GM12878 (cell line): ENCODE measurements at regions not wholly inside any gene's neighbourhood (a gene's known extent, or its start where the extent isn't known, plus 50 kb on each side); places are given as distances from the start of the nearest gene placed in this dataset.

ENCODE experiments used
- ATAC-seq: fragments of 200-7000 bp; cut with Tn5 transposase; 3 replicates; pipeline ENCODE4 v1.9.1; 2020; ENCODE audit warnings: mild to moderate bottlenecking, moderate library complexity
- BruUV-seq: library from RNA; stranded (reverse); fragments of 400-500 nt; replicated peaks from 2 replicates; lab custom pipeline; 2021; lab: Mats Ljungman, UMichigan
- CTCF ChIA-PET: fragments of 300-600 bp; sonication (Branson Sonifier 250); formaldehyde crosslinking; extraction: SDS; loops from one replicate; lab custom pipeline; 2021; ENCODE audit warnings: inconsistent platforms; lab: Yijun Ruan, JAX
- POLR2A ChIA-PET: fragments of 350-600 bp; formaldehyde crosslinking; extraction: SDS; loops from one replicate; lab custom pipeline; 2021; ENCODE audit warnings: inconsistent platforms; lab: Charles Lee
- RAD21 ChIA-PET: fragments of 300-600 bp; sonication (Branson Sonifier 250); formaldehyde crosslinking; loops from one replicate; lab custom pipeline; 2023; ENCODE audit warnings: antibody characterized with exemption; ENCODE audit not compliant: unreplicated experiment; lab: Charles Lee
- SMC1A ChIA-PET: fragments of 300-600 bp; sonication (Branson Sonifier 250); formaldehyde crosslinking; loops from one replicate; lab custom pipeline; 2023; ENCODE audit not compliant: unreplicated experiment, uncharacterized antibody; lab: Charles Lee
- DNase-seq: peaks from one replicate; pipeline ENCODE4 v3.0.0-alpha.2; 2011; ENCODE audit warnings: low read depth, low spot score
- FAIRE-seq: peaks from 3 replicates; lab custom pipeline; 2011; peaks lifted over from hg19 to GRCh38; lab: Jason Lieb, UNC
- H2AFZ ChIP-seq: 2 replicates; pipeline ENCODE4 v1.6.0; 2011; ENCODE audit warnings: low read depth, low read length, control low read depth; ENCODE audit not compliant: control insufficient read depth
- H3K27ac ChIP-seq: 2 replicates; pipeline ENCODE4 v1.5.1; 2011; ENCODE audit warnings: control low read depth; ENCODE audit not compliant: control insufficient read depth, insufficient read depth
- H3K27me3 ChIP-seq, 2 experiments: replicated peaks in 1 of 2; 2 replicates each; pipeline versions ENCODE4 v1.6.0 to v1.6.1; 2011; ENCODE audit warnings: low read length in 1 of 2; ENCODE audit not compliant: control insufficient read depth in 2 of 2, insufficient read depth in 2 of 2
- H3K36me3 ChIP-seq, 2 experiments: 2 replicates each; pipeline ENCODE4 v1.5.1; 2011; ENCODE audit warnings: low read length in 1 of 2; ENCODE audit not compliant: control insufficient read depth in 2 of 2, insufficient read depth in 2 of 2
- H3K4me1 ChIP-seq: 2 replicates; pipeline ENCODE4 v1.6.1; 2011; ENCODE audit warnings: mild to moderate bottlenecking, low read length, moderate library complexity, mixed read lengths; ENCODE audit not compliant: control insufficient read depth, insufficient read depth
- H3K4me2 ChIP-seq: 2 replicates; pipeline ENCODE4 v1.6.0; 2011; ENCODE audit warnings: control low read depth; ENCODE audit not compliant: control insufficient read depth, insufficient read depth
- H3K4me3 ChIP-seq: fragments of 200-600 bp; sonication (generic); 2 replicates; pipeline ENCODE4 v1.5.1; 2016
- H3K79me2 ChIP-seq: 2 replicates; pipeline ENCODE4 v1.6.0; 2011; ENCODE audit warnings: low read length; ENCODE audit not compliant: control insufficient read depth, insufficient read depth
- H3K9ac ChIP-seq: 2 replicates; pipeline ENCODE4 v1.8.0; 2011; ENCODE audit warnings: low read length, control low read depth, mixed read lengths; ENCODE audit not compliant: control insufficient read depth, insufficient read depth
- H3K9me3 ChIP-seq: replicated peaks from 3 replicates; pipeline ENCODE4 v1.5.1; 2011; ENCODE audit warnings: mild to moderate bottlenecking, low read length; ENCODE audit not compliant: control insufficient read depth, insufficient read depth
- H4K20me1 ChIP-seq: 2 replicates; pipeline ENCODE4 v1.6.0; 2011; ENCODE audit not compliant: control insufficient read depth, insufficient read depth
- BCL3 ChIP-seq: IDR thresholded peaks from 2 replicates; pipeline ENCODE4 v1.6.1; 2011; ENCODE audit warnings: borderline replicate concordance, low read depth, mild to moderate bottlenecking, moderate library complexity, low read length; ENCODE audit not compliant: insufficient read depth, poor library complexity, severe bottlenecking
- CBX5 ChIP-seq: sonication (generic); IDR thresholded peaks from 2 replicates; pipeline ENCODE4 v1.6.1; 2016; ENCODE audit warnings: low read depth, moderate library complexity, mild to moderate bottlenecking, inconsistent platforms
- DPF2 ChIP-seq: fragments of 450-650 bp; IDR thresholded peaks from 2 replicates; pipeline ENCODE4 v1.6.1; 2017; ENCODE audit warnings: mild to moderate bottlenecking
- FOS ChIP-seq: IDR thresholded peaks from 3 replicates; pipeline ENCODE4 v1.6.1; 2011; ENCODE audit warnings: borderline replicate concordance; ENCODE audit not compliant: insufficient read length; ENCODE audit errors: extremely low read depth
- GABPA ChIP-seq: IDR thresholded peaks from 2 replicates; pipeline ENCODE4 v1.6.1; 2014; ENCODE audit warnings: antibody characterized with exemption, low read depth, mild to moderate bottlenecking, inconsistent platforms
- IKZF1 ChIP-seq: fragments of 450-650 bp; conservative IDR thresholded peaks from 2 replicates; pipeline ENCODE4 v1.6.1; 2017; ENCODE audit warnings: antibody characterized with exemption, mild to moderate bottlenecking
- IRF3 ChIP-seq: fragments of 450-650 bp; IDR thresholded peaks from 2 replicates; pipeline ENCODE4 v1.6.1; 2014; ENCODE audit warnings: mild to moderate bottlenecking
- IRF5 ChIP-seq: fragments of 450-650 bp; IDR thresholded peaks from 2 replicates; pipeline ENCODE4 v1.6.1; 2017; ENCODE audit warnings: borderline replicate concordance
- MYB ChIP-seq: fragments of 150-350 bp; IDR thresholded peaks from 2 replicates; pipeline ENCODE4 v1.6.1; 2014; ENCODE audit warnings: mild to moderate bottlenecking, low read depth, low read length, borderline replicate concordance
- PML ChIP-seq: IDR thresholded peaks from 2 replicates; pipeline ENCODE4 v1.6.1; 2012; ENCODE audit warnings: low read length, inconsistent platforms
- RBBP5 ChIP-seq: fragments of 200-600 bp; sonication (generic); conservative IDR thresholded peaks from 2 replicates; pipeline ENCODE4 v1.6.1; 2016
- SREBF1 ChIP-seq: IDR thresholded peaks from 2 replicates; pipeline ENCODE4 v1.6.1; 2012; ENCODE audit warnings: mild to moderate bottlenecking, low read length
- YY1 ChIP-seq: IDR thresholded peaks from 2 replicates; pipeline ENCODE4 v1.6.1; 2011; ENCODE audit warnings: low read depth, mild to moderate bottlenecking, low read length
- ZBED1 ChIP-seq: IDR thresholded peaks from 2 replicates; pipeline ENCODE4 v1.6.1; 2016; ENCODE audit warnings: borderline replicate concordance
- ZZZ3 ChIP-seq: IDR thresholded peaks from 2 replicates; pipeline ENCODE4 v1.6.1; 2011; ENCODE audit warnings: low read depth; ENCODE audit not compliant: control insufficient read depth, insufficient read length
- WGBS: methylation state at CpG from one replicate; pipeline ENCODE4 v1.1.6; 2016; ENCODE audit warnings: low lambda C conversion rate; ENCODE audit not compliant: insufficient replicate concordance, insufficient coverage; ENCODE audit errors: missing lambda C conversion rate; 5-methylcytosine and 5-hydroxymethylcytosine counted together
- in situ Hi-C: fragments of 300-500 bp; cut with MboI; formaldehyde crosslinking; loops from 9 replicates; pipeline ENCODE4 v1.14.3; 2018; ENCODE audit warnings: mixed read lengths
- intact Hi-C: fragments of 100-400 bp; cut with micrococcal nuclease; formaldehyde crosslinking; loops from one replicate; pipeline ENCODE4 v1.14.2; 2022; ENCODE audit not compliant: unreplicated experiment

- TF ChIP-seq BCL3 (peak; percentile 56), YY1 (peak; percentile 72), ZBED1 (no peak), PML (no peak)
These were observed 115.7 kb upstream of the SLC1A4 start (continued) for GRCh38 chr2:64873472-64873924.

GRCh38 chr2:64874593-64874992 lies 114.6 kb upstream of the SLC1A4 start:
- Histone ChIP-seq H3K4me2 (no peak overlapping the region), H3K79me2 (no peaks in the 10 kb centered on the region), H3K36me3 (no peaks in the 10 kb centered on the region), H3K9ac (no peak overlapping the region), H4K20me1 (no peaks in the 10 kb centered on the region), H3K9me3 (no peaks in the 10 kb centered on the region), H3K4me3 (no peak overlapping the region), H3K27me3 (no peaks in the 10 kb centered on the region), H3K4me1 (peaks cover 9% of the 10 kb centered on the region), H2AFZ (no peak overlapping the region), H3K27ac (no peak overlapping the region)
- FAIRE-seq (no peak), DNase-seq (no peak), ATAC-seq (no peak)
- TF ChIP-seq FOS (no peak), ZZZ3 (no peak), SREBF1 (no peak), CBX5 (no peak), MYB (no peak), IRF5 (no peak), DPF2 (no peak), RBBP5 (no peak), PML (no peak), IRF3 (no peak), IKZF1 (no peak), GABPA (no peak)
- RAD21 ChIA-PET = interaction anchor here (3.2 kb wide), 1 partner anchor 40 kb away, joined by 16 read pairs; no protein-coding TSS in a partner anchor
- CTCF ChIA-PET = interaction anchor here (0.6 to 2.4 kb wide), 6 partner anchors 38 to 544 kb away, joined by 3 to 22 read pairs (median 6); no protein-coding TSS in a partner anchor
- BruUV-seq = no TSS peak
- POLR2A ChIA-PET = no interaction called here
- in situ Hi-C loops = no loop called here
- intact Hi-C loops = loop anchor here (1.0 kb wide), 1 partner anchor 351 kb away; no protein-coding TSS in a partner anchor
- 94% methylated on average over 1 of the region's 1 CpG for WGBS
- SMC1A ChIA-PET = interaction anchor here (0.6 to 1.1 kb wide), 2 partner anchors 292 to 544 kb away, joined by 3 read pairs; no protein-coding TSS in a partner anchor
